ENCODE measurements at regions not wholly inside any gene's neighbourhood (a gene's known extent, or its start where the extent isn't known, plus 50 kb on each side); places are given as distances from the start of the nearest gene placed in this dataset.
A peak's percentile ranks its signal among the peaks of the same experiment; 100 is the strongest.

DNA sequence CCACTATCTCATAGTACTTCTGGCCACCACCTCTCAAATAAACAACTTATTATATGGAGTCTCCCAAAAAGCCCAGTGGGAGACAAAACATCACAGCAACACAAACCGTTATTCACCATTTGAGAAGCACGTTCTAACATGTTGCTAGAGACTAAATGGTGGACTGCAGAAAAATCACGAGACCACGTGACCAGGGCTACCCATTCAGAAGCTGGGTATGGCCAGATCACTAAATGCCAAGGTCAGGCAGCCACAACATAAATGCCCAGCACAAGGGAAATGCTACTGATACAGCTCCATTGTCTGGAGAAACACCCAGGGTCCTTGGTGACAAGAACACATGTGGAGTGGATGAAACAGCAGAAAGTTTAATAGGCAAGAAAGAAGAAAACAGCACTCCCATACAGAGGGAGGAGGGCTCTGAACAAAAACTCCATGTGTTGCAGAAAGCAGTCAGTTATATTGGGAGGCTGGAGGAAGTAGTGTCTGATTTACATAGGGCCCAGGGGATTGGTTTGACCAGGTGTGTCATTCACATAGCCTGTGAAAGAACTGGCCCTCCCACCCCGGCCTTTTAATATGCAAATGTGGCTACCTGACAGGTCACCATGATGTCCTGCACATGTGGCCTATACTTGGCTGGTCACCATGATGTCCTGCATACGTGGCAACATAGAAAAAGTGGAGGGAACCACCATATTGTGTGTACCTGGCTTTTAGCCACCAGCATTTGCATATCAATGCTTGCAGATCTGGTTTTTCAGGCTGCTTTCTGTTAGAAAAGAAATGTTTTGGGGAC, 97.2 kb downstream of the TRIM36 start:
- Mint-ChIP-seq H3K36me3 (ENCODE audit: unreplicated experiment) (no peaks in the 10 kb centered on the region), H3K4me1 (ENCODE audit: unreplicated experiment) (peaks cover 2% of the 10 kb centered on the region), H3K27ac (ENCODE audit: unreplicated experiment) (no peak overlapping the region), H3K27me3 (ENCODE audit: unreplicated experiment) (peaks cover 43% of the 10 kb centered on the region), H3K9me3 (ENCODE audit: unreplicated experiment) (no peaks in the 10 kb centered on the region), H3K4me3 (ENCODE audit: unreplicated experiment) (no peak overlapping the region)
- TF ChIP-seq CTCF (IDR thresholded peaks at IDR 0.05) = no peak
- DNase-seq (ENCODE audit: extremely low spot score, unreplicated experiment) = no peak

DNA sequence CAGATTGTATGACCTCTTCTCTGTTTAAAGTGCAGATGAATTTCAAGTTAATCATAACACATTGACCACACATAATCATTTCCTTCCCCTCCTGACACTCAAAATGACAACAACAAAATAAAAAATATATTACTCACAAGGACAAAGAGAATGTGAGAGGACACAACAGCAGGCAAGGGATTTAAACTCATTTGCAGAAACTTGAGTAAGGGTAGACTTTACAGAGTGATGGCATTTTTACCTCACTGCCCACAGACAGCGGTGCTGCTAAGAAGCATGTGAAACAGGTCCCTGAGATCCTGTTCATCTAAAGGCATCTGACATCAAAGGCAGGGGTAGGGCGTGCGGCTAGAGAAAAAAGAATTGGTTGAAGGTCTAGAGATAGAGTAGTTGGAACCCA, 99.0 kb downstream of the TRIM36 start:
- no peak overlapping the region for H3K27ac Mint-ChIP-seq (ENCODE audit: unreplicated experiment)
- peaks cover 2% of the 10 kb centered on the region for H3K4me1 Mint-ChIP-seq (ENCODE audit: unreplicated experiment)
- no peak for TF ChIP-seq CTCF (IDR thresholded peaks at IDR 0.05)

DNA sequence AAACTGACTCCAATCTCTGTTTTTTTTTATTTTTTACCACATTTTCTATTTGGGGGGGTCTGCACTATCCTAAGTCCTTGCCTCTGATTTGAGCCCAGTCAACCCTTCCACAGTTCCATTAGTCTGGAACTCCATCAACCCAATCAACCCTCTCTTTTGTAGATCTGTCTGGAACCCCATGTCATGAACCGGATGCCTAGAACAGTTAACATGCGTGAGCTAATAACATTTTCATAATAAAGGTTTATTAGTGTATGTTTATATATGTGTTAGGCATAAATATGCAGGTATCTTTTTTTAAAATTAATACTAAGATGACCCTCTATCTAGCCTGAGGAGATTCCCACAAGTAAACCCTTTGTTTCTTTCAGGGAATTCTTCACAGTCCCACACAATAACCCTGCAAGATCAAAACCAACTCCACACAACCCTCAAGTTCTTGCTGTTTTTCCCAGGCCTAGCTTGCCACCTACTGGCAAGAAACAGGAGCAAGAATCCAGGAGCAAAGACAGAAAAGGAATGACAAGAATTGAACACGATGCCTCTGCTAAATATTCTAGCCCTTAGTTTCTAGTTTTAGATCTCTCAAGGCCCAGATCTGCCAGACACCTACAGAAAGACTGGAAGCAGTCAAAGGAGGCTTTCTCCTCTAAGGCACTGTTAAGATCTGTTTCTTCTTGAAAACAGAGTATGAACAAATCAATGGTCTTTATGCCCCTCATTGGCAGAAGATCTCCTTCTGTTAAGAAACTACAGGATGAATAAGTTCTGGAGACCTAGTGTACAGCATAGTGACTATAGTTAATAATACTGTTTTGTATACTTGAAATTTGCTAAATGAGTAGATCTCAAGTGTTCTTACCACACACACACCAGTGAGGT, 100.4 kb downstream of the TRIM36 start:
- Mint-ChIP-seq H3K36me3 (ENCODE audit: unreplicated experiment) (no peaks in the 10 kb centered on the region), H3K27ac (ENCODE audit: unreplicated experiment) (no peak overlapping the region), H3K4me3 (ENCODE audit: unreplicated experiment) (no peak overlapping the region), H3K4me1 (ENCODE audit: unreplicated experiment) (peaks cover 2% of the 10 kb centered on the region), H3K27me3 (ENCODE audit: unreplicated experiment) (peaks cover 48% of the 10 kb centered on the region), H3K9me3 (ENCODE audit: unreplicated experiment) (no peaks in the 10 kb centered on the region)
- DNase-seq (ENCODE audit: extremely low spot score, unreplicated experiment) = no peak
- peak; percentile 66 for TF ChIP-seq CTCF (IDR thresholded peaks at IDR 0.05)

More for the DNA sequence above, 99.0 kb downstream of the TRIM36 start:
- Mint-ChIP-seq H3K9me3 (ENCODE audit: unreplicated experiment) (no peaks in the 10 kb centered on the region), H3K27me3 (ENCODE audit: unreplicated experiment) (peaks cover 54% of the 10 kb centered on the region), H3K4me3 (ENCODE audit: unreplicated experiment) (no peak overlapping the region), H3K36me3 (ENCODE audit: unreplicated experiment) (no peaks in the 10 kb centered on the region)
- no peak for DNase-seq (ENCODE audit: extremely low spot score, unreplicated experiment)

- no peak for TF ChIP-seq CTCF (IDR thresholded peaks at IDR 0.05)
- peaks cover 43% of the 10 kb centered on the region for H3K27me3 Mint-ChIP-seq (ENCODE audit: unreplicated experiment)
- DNase-seq (ENCODE audit: extremely low spot score, unreplicated experiment) = no peak
- H3K9me3 Mint-ChIP-seq (ENCODE audit: unreplicated experiment) = no peaks in the 10 kb centered on the region
- H3K4me3 Mint-ChIP-seq (ENCODE audit: unreplicated experiment) = no peak overlapping the region
- H3K36me3 Mint-ChIP-seq (ENCODE audit: unreplicated experiment) = no peaks in the 10 kb centered on the region
- H3K27ac Mint-ChIP-seq (ENCODE audit: unreplicated experiment) = no peak overlapping the region
- peaks cover 2% of the 10 kb centered on the region for H3K4me1 Mint-ChIP-seq (ENCODE audit: unreplicated experiment)
These were observed 101.2 kb downstream of the TRIM36 start for GRCh38 chr5:115068239-115069086.
